CD4-positive, alpha-beta T cell treated with Interleukin-4 for 1 hour (primary cell): ENCODE measurements at regions not wholly inside any gene's neighbourhood (a gene's known extent, or its start where the extent isn't known, plus 50 kb on each side); places are given as distances from the start of the nearest gene placed in this dataset.
"Not testable (repeated sequence)": the region's sequence is repeated elsewhere in the genome, so short reads cannot be mapped to it uniquely, and the experiment has no call there.

Experiments
- DNase-seq, 2 donors: peaks; one replicate each; pipeline ENCODE4 v3.0.0-alpha.2; 2020 to 2022

GRCh38 chr5:87115839-87116364 is 151.8 kb upstream of the RASA1 start:
- DNase-seq: no peak

DNA sequence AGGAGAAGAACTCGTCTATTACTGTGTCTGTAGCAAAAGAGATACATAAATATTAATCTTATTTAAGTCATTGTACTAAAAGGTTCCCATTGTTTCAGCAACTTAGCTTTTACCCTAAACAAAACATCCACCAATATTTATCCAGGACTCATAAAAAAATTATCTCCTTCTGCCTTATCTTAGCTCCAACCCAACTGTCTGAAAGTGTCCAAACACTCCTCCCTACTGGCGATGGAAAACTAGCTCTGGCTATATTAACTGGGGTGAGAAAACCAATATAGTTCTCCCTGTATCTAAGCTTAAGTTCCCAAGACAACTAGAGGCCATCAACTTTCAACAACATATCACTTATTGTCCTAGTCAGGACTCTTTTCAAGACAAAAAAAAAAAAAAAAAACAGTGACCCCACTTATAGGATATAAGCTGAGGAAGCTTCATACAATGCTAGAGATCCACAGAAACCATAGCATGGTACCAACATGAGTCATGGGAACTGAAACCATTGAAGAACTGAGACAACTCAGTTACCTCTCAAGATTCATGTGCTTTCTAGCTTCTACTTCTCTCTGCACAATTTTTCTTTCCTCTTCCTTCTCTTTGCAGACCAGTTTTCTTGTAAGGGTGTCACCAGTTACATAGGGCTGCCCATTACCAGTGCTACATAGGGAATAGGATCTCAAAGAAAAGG is 150.7 kb upstream of the RASA1 start:
- no peak for DNase-seq

DNA sequence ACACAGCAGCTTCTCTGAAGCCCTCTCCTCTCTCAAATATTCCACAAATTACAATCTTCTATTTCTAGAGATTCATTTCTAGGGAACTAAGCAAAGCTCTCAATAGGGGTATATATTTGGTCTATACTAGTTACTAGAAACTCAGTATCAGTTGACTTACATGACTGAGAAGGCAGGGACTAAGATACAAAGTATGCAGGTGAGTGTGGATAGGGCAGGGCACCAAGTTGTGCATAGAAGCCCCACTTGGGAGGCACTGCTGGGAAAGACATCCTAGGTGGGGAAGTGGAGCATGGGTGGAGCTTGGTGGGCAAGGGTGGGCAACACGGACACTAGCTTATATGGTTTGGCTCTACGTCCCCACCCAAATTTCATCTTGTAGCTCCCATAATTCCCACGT is 148.1 kb upstream of the RASA1 start:
- no peak for DNase-seq

DNA sequence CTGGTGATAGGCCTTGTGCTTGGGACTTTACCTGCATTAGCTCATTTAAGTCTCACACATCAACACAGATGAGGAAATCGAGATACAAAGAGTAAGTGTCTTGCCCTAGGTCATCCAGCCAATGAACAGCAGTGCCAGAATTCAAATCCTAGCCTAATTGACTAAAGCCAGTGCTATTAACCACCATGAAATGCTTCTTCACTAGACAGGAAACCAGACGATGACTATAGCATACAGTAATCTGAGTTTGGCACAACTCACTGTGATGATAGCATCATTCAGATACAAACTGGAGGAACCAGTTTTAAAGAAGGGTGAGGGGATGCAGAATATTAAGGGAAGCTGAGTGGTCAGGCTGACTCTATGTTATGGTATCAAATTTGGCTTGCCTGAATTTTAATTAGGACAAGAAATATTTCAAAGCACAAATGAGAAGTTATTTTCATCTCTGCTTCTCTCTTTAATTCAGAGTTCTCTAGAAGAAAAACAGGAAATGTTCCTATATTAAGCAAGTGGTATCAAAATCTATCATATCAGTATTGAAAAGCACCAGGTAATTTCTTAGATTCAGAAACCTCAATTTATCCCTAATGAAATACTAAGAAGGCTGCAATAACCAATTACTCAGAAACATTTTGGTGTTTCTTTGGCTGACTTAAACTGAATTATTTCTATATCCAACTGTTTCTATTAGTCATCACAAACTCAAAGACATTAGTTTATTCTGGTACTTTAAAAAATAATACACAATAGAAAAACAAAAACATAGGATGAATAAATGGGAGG is 147.0 kb upstream of the RASA1 start:
- peak in 1 of 2 donors; percentile 46 for DNase-seq

GRCh38 chr5:87121304-87122150 is 146.2 kb upstream of the RASA1 start:
- DNase-seq: peak; percentile 42 to 65

GRCh38 chr5:87122151-87122977 is 145.3 kb upstream of the RASA1 start:
- DNase-seq: no peak

- no peak for DNase-seq
Measured at GRCh38 chr5:87125766-87126165, 141.9 kb upstream of the RASA1 start.

- no peak for DNase-seq
Measured at GRCh38 chr5:87126869-87127268, 140.8 kb upstream of the RASA1 start.

GRCh38 chr5:87127426-87127825 is 140.3 kb upstream of the RASA1 start:
- no peak for DNase-seq

DNA sequence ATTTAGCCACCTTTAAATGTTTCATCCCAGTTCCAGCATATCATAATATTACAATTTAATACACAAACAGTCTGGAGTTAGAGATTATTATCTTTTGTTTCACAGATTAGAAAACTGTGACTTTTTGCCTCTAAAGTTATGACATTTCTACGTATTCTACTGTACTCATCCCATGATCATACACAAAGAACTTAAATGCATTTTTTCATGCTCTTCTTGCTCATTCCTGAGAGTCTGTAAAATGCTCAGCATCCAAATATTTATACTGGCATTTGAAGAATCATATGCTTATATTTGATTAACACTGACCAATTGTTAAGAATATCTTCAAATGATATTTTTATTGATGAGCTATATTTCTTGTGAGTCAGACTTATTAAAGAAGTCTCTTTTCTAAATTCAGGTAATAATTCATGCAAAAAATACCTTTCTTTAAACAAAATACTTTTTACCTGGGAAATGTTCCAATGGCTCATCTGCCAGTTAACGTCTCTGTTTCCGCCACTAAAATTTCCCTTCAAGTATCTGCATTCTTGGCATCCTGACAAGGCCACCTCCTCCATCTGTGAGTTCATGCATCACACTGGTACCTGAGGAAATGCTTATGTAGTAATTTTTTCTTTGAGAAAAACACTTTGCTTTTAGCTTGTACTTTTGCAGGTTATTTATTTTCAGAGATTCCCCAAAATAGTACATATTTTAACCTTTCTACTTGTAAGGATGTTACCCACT is 139.6 kb upstream of the RASA1 start:
- DNase-seq: no peak

DNA sequence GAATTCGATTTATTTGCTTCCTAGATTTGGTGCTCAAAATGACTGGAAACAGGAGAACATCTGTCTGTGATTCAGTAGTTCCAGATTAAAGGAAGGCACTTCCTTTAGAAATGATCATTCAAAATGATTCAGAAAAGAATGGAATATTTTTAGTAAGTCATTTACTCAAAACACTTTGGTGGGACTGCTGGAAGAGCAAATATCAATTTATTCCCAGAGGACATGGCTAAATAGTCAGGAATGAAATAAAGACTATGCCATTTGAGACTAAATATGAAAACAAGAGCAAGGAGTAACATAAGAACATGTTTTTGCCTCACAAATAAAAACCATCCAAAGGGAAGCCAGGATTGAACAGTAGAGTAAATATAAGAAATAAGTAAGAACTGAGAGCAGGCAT is 138.6 kb upstream of the RASA1 start:
- DNase-seq: no peak

GRCh38 chr5:87132696-87133095 is 135.0 kb upstream of the RASA1 start:
- DNase-seq: no peak

DNA sequence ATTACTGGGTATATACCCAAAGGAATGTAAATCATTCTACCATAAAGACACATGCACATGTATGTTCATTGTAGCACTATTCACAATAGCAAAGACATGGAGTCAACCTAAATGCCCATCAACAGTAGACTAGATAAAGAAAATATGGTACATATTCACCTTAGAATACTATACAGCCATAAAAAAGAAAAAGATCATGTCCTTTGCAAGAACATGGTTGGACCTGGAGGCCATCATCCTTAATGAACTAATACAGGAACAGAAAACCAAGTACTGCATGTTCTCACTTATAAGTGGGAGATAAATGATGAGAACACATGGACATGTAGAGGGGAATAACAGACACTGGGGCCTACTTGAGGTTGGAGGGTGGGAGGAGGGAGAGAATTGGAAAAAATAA is 133.2 kb upstream of the RASA1 start:
- DNase-seq: not testable (repeated sequence)

- no peak for DNase-seq
Measured at GRCh38 chr5:87136096-87136495, 131.6 kb upstream of the RASA1 start.

DNA sequence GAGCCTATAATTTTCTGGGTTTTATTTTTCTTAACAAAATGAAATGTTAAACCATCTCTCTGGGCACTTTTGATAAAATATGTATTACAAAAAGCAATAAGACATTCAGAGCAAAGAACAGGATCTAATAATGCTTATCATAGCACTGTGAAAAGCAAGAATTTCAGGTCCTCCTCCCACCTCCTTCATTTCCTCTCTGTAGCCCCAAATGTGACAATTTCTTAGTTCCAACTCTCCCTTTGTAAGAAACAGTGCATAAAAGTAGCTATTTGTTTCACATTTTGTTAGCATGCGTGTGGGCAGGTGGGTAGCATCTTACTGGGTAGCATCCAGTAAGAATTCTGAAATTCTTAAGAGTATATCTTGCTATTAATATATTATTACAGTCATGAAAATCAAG is 130.9 kb upstream of the RASA1 start:
- no peak for DNase-seq

DNA sequence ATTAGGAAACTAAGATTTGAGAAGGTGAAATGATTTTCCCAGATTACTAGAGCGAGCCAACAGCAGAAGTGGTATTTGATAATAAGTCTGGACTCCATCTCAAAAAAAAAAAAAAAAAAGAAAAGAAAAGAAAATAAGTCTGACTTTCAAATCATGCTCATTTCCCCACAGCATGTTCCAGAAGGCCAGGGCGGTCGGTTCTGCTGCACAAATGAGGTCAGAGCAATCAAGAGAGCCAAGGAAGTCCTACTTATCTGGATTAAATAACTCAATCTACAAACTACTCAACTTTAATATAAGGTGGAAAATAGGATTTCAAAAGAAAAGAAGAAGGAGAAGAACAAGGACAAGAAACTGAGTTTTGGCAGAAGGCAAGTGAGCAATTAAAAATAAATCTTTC is 130.4 kb upstream of the RASA1 start:
- no peak for DNase-seq

DNA sequence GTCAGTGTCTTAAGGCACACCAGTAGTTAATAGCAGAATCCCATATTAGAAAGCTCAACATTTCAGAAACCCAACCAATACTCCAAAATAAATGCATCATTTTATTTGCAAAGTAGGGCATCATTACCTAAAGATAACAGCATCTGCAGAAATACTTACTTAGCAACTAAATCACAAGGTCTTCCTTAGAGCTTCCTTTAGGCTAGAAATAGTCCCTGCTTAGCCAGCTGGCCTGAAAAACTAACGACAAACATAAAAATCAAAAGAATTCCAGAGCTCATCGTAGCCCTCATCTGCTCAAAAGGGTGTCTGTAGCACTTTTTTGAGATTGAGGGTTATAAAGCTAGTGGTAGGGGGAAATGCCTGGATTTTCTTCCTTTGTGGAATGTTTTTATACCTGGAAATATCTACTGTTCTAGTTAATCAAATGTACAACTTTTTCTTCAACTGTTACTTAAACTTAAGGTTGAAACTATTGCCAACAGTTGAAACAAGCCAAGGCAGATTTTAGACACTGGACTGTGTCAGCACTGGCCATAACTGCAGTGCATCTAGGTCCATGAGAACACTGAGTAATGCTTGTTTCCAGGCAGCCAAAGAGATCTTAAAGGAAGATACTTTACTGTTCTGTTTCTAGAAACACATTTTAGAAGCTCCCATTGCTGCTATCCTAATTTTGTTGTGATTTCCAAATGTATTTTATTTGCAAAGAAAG is 129.4 kb upstream of the RASA1 start:
- no peak for DNase-seq

DNA sequence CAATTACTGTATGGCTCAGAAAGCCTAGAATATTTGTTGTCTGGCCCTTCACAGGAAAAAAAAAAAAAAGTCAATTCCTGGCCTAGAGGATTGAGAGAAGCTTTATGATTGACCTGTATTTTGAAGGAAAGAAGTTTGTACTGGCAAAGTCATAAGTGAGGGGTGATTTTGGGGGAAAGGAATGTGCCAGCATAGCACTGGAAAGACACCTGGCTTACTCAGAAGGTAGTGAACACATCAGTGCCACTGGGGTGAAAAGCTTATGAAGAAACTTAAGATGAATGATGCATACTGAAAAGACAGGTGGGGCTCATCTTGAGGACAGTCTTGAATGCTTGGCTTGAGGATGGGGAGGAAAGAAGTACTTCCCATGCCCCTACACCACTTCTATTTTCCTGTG is 127.9 kb upstream of the RASA1 start:
- no peak for DNase-seq

- DNase-seq: no peak
Measured at GRCh38 chr5:87141544-87141943, 126.1 kb upstream of the RASA1 start.

- not testable (repeated sequence) for DNase-seq
Measured at GRCh38 chr5:87145853-87146252, 121.8 kb upstream of the RASA1 start.

- no peak for DNase-seq
Measured at GRCh38 chr5:87147441-87147840, 120.2 kb upstream of the RASA1 start.
